Ovary (tissue), 3 donors: ENCODE measurements at regions not wholly inside any gene's neighbourhood (a gene's known extent, or its start where the extent isn't known, plus 50 kb on each side); places are given as distances from the start of the nearest gene placed in this dataset.

Experiments
- CTCF ChIP-seq, 3 donors: fragments of 450-650 bp in 2 of 3; fragments of 200-600 bp in 1 of 3; IDR thresholded peaks; one replicate each; pipeline versions ENCODE4 v1.5.1 to v1.8.0; 2016 to 2022; ENCODE audit warnings: antibody characterized with exemption in 3 of 3, mild to moderate bottlenecking in 1 of 3
- EP300 ChIP-seq: sonication (generic); formaldehyde crosslinking; IDR thresholded peaks from one replicate; pipeline ENCODE4 v1.6.1; 2017; ENCODE audit warnings: antibody characterized with exemption
- POLR2A ChIP-seq: fragments of 450-650 bp; IDR thresholded peaks from one replicate; pipeline ENCODE4 v1.6.1; 2017; ENCODE audit warnings: antibody characterized with exemption, mild to moderate bottlenecking, moderate library complexity
- donor health status: DM: no; HTN: no; CAD: no.

DNA sequence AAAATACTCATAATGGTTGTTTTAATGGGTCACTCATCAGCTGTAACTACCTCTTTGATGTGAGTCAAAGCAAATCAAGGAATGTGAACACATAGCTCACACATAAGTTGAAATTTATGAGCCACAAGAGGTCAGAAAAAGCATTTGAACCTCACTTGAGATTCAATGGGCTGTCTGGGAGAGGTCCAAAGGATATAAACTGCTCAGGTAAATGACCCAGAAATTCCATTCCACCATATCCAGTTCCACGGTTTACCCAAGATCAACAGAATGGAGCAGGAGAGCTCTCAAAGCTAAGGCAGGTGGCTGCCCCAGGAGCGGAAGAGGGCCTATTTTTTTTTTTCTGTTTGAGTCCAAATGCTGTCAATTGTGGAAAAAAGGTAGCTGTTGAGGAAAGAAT lies 464.1 kb downstream of the TNS1 start:
- no peak for TF ChIP-seq CTCF (IDR thresholded peaks at IDR 0.05)
- no peak for TF ChIP-seq POLR2A
- no peak for TF ChIP-seq EP300
